HCT116 (cell line): ENCODE measurements at regions not wholly inside any gene's neighbourhood (a gene's known extent, or its start where the extent isn't known, plus 50 kb on each side); places are given as distances from the start of the nearest gene placed in this dataset.

Experiments used
- ATAC-seq: fragments of 200-7000 bp; cut with Tn5 transposase; 2 replicates; pipeline ENCODE4 v1.9.1; 2020; ENCODE audit warnings: mild to moderate bottlenecking, moderate library complexity
- BruUV-seq: library from RNA; stranded (reverse); fragments of 400-500 nt; replicated peaks from 2 replicates; lab custom pipeline; 2021; lab: Mats Ljungman, UMichigan
- CTCF ChIA-PET: fragments of 300-600 bp; sonication (Branson Sonifier 250); formaldehyde crosslinking; loops from one replicate; lab custom pipeline; 2021; ENCODE audit warnings: antibody characterized with exemption; lab: Charles Lee
- POLR2A ChIA-PET: fragments of 300-600, 350-600 bp; sonication (Branson Sonifier 250); formaldehyde crosslinking; loops from one replicate; lab custom pipeline; 2021; ENCODE audit warnings: antibody characterized with exemption; lab: Charles Lee
- RAD21 ChIA-PET, 2 experiments: fragments of 300-600 bp; sonication (Branson Sonifier 250); formaldehyde crosslinking; loops; one replicate each; lab custom pipeline; 2023; ENCODE audit warnings: low total read pairs in 2 of 2; ENCODE audit not compliant: uncharacterized antibody in 2 of 2, unreplicated experiment in 2 of 2, low non-redundant PET in 1 of 2; lab: Charles Lee
- DNase-seq: peaks from one replicate; pipeline ENCODE4 v3.0.0-alpha.2; 2010; ENCODE audit warnings: low read depth, low spot score
- H2AFZ ChIP-seq: fragments of 200-600 bp; shearing (Covaris generic), sonication (generic); 2 replicates; pipeline ENCODE4 v1.6.1; 2017; ENCODE audit warnings: low read depth, mixed run types, mixed read lengths, antibody characterized with exemption, low read length; ENCODE audit not compliant: poor library complexity, severe bottlenecking
- H3K27ac ChIP-seq: 2 replicates; pipeline ENCODE4 v1.5.1; 2012; ENCODE audit warnings: low read depth, low read length
- H3K27me3 ChIP-seq: fragments of 200-600 bp; sonication (generic); 2 replicates; pipeline ENCODE4 v1.6.1; 2016; ENCODE audit warnings: mixed run types, low read length, mixed read lengths; ENCODE audit not compliant: insufficient read depth
- H3K36me3 ChIP-seq, 2 experiments: fragments of 200-500 bp in 1 of 2; fragments of 200-600 bp in 1 of 2; sonication (Bioruptor generic) in 1 of 2; sonication (generic) in 1 of 2; 2 replicates each; pipeline versions ENCODE4 v1.5.1 to v1.6.1; 2014 to 2016; ENCODE audit warnings: low read length in 2 of 2, inconsistent platforms in 1 of 2, mixed read lengths in 1 of 2, mixed run types in 1 of 2; ENCODE audit not compliant: insufficient read depth in 2 of 2, control insufficient read depth in 1 of 2
- H3K4me1 ChIP-seq, 2 experiments: fragments of 200-600 bp in 1 of 2; sonication (generic) in 1 of 2; 2 replicates each; pipeline versions ENCODE4 v1.5.1 to v1.6.1; 2012 to 2017; ENCODE audit warnings: low read length in 2 of 2, inconsistent platforms in 1 of 2, mild to moderate bottlenecking in 1 of 2, mixed read lengths in 1 of 2, mixed run types in 1 of 2, moderate library complexity in 1 of 2; ENCODE audit not compliant: insufficient read depth in 2 of 2, control insufficient read depth in 1 of 2
- H3K4me2 ChIP-seq: fragments of 200-600 bp; sonication (generic); 2 replicates; pipeline ENCODE4 v1.6.1; 2017; ENCODE audit warnings: mixed run types, low read length, mixed read lengths
- H3K4me3 ChIP-seq, 2 experiments: fragments of 200-600 bp in 1 of 2; sonication (generic) in 1 of 2; replicated peaks in 1 of 2; 2 replicates each; pipeline ENCODE4 v1.5.1; 2011 to 2016; ENCODE audit warnings: low read length in 2 of 2, control low read depth in 1 of 2, low read depth in 1 of 2, mild to moderate bottlenecking in 1 of 2, mixed read lengths in 1 of 2, mixed run types in 1 of 2
- H3K79me2 ChIP-seq: fragments of 200-600 bp; sonication (generic); 2 replicates; pipeline ENCODE4 v1.6.1; 2017; ENCODE audit warnings: mild to moderate bottlenecking, mixed run types, low read length, moderate library complexity, mixed read lengths; ENCODE audit not compliant: insufficient read depth
- H3K9ac ChIP-seq: fragments of 200-600 bp; sonication (generic); 2 replicates; pipeline ENCODE4 v1.6.1; 2016; ENCODE audit warnings: low read length, mixed read lengths
- H3K9me2 ChIP-seq: fragments of 200-600 bp; sonication (generic), shearing (Covaris generic); 2 replicates; pipeline ENCODE4 v1.6.1; 2017; ENCODE audit warnings: mixed run types, mild to moderate bottlenecking, moderate library complexity; ENCODE audit not compliant: insufficient read depth
- H3K9me3 ChIP-seq, 2 experiments: fragments of 200-500 bp in 1 of 2; fragments of 200-600 bp in 1 of 2; sonication (Bioruptor generic) in 1 of 2; sonication (generic) in 1 of 2; 2 replicates each; pipeline ENCODE4 v1.6.1; 2014 to 2017; ENCODE audit warnings: low read length in 2 of 2, mixed read lengths in 2 of 2, inconsistent platforms in 1 of 2, low read depth in 1 of 2, mild to moderate bottlenecking in 1 of 2, mixed run types in 1 of 2, moderate library complexity in 1 of 2; ENCODE audit not compliant: control insufficient read depth in 1 of 2, insufficient read depth in 1 of 2
- H4K20me1 ChIP-seq: fragments of 200-600 bp; sonication (generic), shearing (Covaris generic); 2 replicates; pipeline ENCODE4 v1.6.1; 2017; ENCODE audit warnings: mixed run types, mild to moderate bottlenecking, moderate library complexity; ENCODE audit not compliant: insufficient read depth
- ELF1 ChIP-seq: IDR thresholded peaks from 2 replicates; pipeline ENCODE4 v1.6.1; 2012; ENCODE audit warnings: low read depth, borderline replicate concordance
- EZH2 ChIP-seq: fragments of 200-600 bp; sonication (generic); IDR thresholded peaks from 2 replicates; pipeline ENCODE4 v1.6.1; 2017; ENCODE audit warnings: antibody characterized with exemption, mixed run types
- JUND ChIP-seq: IDR thresholded peaks from 2 replicates; pipeline ENCODE4 v1.6.1; 2012
- RAD21 ChIP-seq: IDR thresholded peaks from 2 replicates; pipeline ENCODE4 v1.6.1; 2012; ENCODE audit warnings: low read depth, mild to moderate bottlenecking
- SIN3A ChIP-seq: IDR thresholded peaks from 2 replicates; pipeline ENCODE4 v1.6.1; 2012; ENCODE audit warnings: low read depth
- SP1 ChIP-seq: IDR thresholded peaks from 2 replicates; pipeline ENCODE4 v1.6.1; 2012; ENCODE audit warnings: low read depth
- TCF7L2 ChIP-seq: IDR thresholded peaks from 2 replicates; pipeline ENCODE4 v1.7.0; 2011; ENCODE audit warnings: borderline replicate concordance, inconsistent platforms; ENCODE audit not compliant: insufficient read depth, insufficient read length; ENCODE audit errors: extremely low read depth
- YY1 ChIP-seq: IDR thresholded peaks from 2 replicates; pipeline ENCODE4 v1.6.1; 2011; ENCODE audit warnings: low read length, low read depth, moderate library complexity, mild to moderate bottlenecking; ENCODE audit not compliant: insufficient replicate concordance; ENCODE audit errors: extremely low read depth
- intact Hi-C: fragments of 100-400 bp; cut with micrococcal nuclease; formaldehyde crosslinking; loops from 2 replicates; pipeline ENCODE4 v1.10.0; 2022
- TF ChIP-seq, protein P1 (sequence below), 3 experiments: fragments of 200-600 bp in 1 of 3; sonication (generic) in 1 of 3; IDR thresholded peaks in 2 of 3; conservative IDR thresholded peaks in 1 of 3; 2 replicates each; pipeline ENCODE4 v1.5.1; 2012 to 2017; ENCODE audit warnings: low read depth in 2 of 3, low read length in 2 of 3, antibody characterized with exemption in 1 of 3, borderline replicate concordance in 1 of 3, control low read depth in 1 of 3, mild to moderate bottlenecking in 1 of 3, mixed read lengths in 1 of 3, mixed run types in 1 of 3, moderate library complexity in 1 of 3; ENCODE audit not compliant: insufficient read depth in 1 of 3
- TF ChIP-seq, protein P2 (sequence below): IDR thresholded peaks from 2 replicates; pipeline ENCODE4 v1.6.1; 2011; ENCODE audit warnings: mild to moderate bottlenecking, low read length, moderate library complexity; ENCODE audit not compliant: insufficient replicate concordance; ENCODE audit errors: extremely low read depth
- TF ChIP-seq, protein P3 (sequence below): IDR thresholded peaks from 2 replicates; pipeline ENCODE4 v1.6.1; 2012

DNA sequence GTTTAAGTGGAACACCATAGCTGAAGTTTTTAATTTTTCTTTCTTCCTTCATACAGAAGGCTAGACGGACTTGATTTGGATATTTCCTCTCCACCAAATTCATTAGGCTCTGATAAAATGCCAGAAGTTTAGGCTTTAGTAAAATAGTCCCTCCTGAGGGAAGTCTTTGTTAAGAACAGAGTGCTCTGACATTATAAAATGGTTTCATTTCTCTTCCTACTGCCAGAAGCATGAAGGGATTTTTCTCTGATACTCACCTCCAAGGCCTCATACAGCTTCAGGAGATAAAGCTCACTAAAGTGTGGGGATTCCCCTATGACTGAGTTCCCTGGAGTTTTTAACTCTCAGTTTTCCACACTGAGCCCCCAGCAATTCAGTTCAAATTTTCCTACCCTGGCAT, 1489.6 kb downstream of the REEP3 start (continued):
- TF ChIP-seq, protein P1, sequence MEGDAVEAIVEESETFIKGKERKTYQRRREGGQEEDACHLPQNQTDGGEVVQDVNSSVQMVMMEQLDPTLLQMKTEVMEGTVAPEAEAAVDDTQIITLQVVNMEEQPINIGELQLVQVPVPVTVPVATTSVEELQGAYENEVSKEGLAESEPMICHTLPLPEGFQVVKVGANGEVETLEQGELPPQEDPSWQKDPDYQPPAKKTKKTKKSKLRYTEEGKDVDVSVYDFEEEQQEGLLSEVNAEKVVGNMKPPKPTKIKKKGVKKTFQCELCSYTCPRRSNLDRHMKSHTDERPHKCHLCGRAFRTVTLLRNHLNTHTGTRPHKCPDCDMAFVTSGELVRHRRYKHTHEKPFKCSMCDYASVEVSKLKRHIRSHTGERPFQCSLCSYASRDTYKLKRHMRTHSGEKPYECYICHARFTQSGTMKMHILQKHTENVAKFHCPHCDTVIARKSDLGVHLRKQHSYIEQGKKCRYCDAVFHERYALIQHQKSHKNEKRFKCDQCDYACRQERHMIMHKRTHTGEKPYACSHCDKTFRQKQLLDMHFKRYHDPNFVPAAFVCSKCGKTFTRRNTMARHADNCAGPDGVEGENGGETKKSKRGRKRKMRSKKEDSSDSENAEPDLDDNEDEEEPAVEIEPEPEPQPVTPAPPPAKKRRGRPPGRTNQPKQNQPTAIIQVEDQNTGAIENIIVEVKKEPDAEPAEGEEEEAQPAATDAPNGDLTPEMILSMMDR (IDR thresholded peaks at IDR 0.05 in 2 of 3, conservative IDR thresholded peaks at IDR 0.05 in 1 of 3; ENCODE audit: borderline replicate concordance in 1 of 3, insufficient read depth in 1 of 3, low read depth in 2 of 3, low read length in 2 of 3), result no peak
- TF ChIP-seq SP1, result no peak
- TF ChIP-seq YY1, result no peak
- TF ChIP-seq, protein P2, sequence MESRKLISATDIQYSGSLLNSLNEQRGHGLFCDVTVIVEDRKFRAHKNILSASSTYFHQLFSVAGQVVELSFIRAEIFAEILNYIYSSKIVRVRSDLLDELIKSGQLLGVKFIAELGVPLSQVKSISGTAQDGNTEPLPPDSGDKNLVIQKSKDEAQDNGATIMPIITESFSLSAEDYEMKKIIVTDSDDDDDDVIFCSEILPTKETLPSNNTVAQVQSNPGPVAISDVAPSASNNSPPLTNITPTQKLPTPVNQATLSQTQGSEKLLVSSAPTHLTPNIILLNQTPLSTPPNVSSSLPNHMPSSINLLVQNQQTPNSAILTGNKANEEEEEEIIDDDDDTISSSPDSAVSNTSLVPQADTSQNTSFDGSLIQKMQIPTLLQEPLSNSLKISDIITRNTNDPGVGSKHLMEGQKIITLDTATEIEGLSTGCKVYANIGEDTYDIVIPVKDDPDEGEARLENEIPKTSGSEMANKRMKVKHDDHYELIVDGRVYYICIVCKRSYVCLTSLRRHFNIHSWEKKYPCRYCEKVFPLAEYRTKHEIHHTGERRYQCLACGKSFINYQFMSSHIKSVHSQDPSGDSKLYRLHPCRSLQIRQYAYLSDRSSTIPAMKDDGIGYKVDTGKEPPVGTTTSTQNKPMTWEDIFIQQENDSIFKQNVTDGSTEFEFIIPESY, result no peak
- TF ChIP-seq, all 23 proteins: peak for 0

DNA sequence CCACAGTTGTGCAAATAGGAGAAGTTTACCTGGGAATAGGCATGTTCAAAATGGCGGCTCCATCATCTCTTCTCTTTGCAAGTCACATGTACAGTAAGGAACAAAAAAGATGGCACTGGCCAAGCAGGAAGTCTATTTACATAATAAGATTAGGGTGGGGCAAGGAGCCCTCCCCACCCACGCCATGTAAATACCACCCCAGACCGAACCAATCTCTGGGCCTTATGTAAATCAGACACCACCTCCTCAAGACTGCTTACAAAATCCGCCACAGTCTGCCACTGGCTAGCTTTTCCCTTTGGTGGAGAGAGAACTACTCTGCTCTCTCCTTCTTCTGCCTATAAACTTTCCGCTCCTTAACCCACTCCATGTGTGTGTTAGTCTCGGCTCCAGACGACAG, 1496.3 kb downstream of the REEP3 start:
- intact Hi-C loops, result no loop called here
- CTCF ChIA-PET, result no interaction called here

More for the DNA sequence above, 1496.3 kb downstream of the REEP3 start:
- Histone ChIP-seq H3K4me2 (no peak overlapping the region), H3K79me2 (no peaks in the 10 kb centered on the region), H4K20me1 (no peaks in the 10 kb centered on the region), H3K9me2 (no peaks in the 10 kb centered on the region), H3K4me3 (no peak overlapping the region), H3K4me1 (no peaks in the 10 kb centered on the region), H3K27ac (no peak overlapping the region)
- DNase-seq, result no peak
- no TSS peak for BruUV-seq
- no peak for ATAC-seq
- no peak for TF ChIP-seq JUND
- TF ChIP-seq EZH2, result no peak
- no peak for TF ChIP-seq SIN3A
- TF ChIP-seq YY1, result no peak
- TF ChIP-seq, protein P3, sequence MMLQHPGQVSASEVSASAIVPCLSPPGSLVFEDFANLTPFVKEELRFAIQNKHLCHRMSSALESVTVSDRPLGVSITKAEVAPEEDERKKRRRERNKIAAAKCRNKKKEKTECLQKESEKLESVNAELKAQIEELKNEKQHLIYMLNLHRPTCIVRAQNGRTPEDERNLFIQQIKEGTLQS, result no peak
- no peak for TF ChIP-seq ELF1
- TF ChIP-seq, protein P2, result no peak
- no peak for TF ChIP-seq RAD21
- TF ChIP-seq, protein P1 (IDR thresholded peaks at IDR 0.05 in 2 of 3, conservative IDR thresholded peaks at IDR 0.05 in 1 of 3; ENCODE audit: borderline replicate concordance in 1 of 3, insufficient read depth in 1 of 3, low read depth in 2 of 3, low read length in 2 of 3), result no peak
- no peak for TF ChIP-seq TCF7L2
- TF ChIP-seq, all 23 proteins: peak for 0
- Histone ChIP-seq H2AFZ (no peak overlapping the region), H3K27me3 (no peaks in the 10 kb centered on the region), H3K9ac (no peak overlapping the region), H3K36me3 (no peaks in the 10 kb centered on the region), H3K9me3 (no peaks in the 10 kb centered on the region)
- POLR2A ChIA-PET, result no interaction called here
- RAD21 ChIA-PET, result no interaction called here
